SK-N-SH (cell line): ENCODE measurements at regions not wholly inside any gene's neighbourhood (a gene's known extent, or its start where the extent isn't known, plus 50 kb on each side); places are given as distances from the start of the nearest gene placed in this dataset.

ENCODE experiments used
- CTCF ChIP-seq: fragments of 200-600 bp; sonication (generic); IDR thresholded peaks from 2 replicates; pipeline ENCODE4 v1.6.1; 2017; ENCODE audit warnings: antibody characterized with exemption, mild to moderate bottlenecking, moderate library complexity
- EP300 ChIP-seq, 2 experiments: IDR thresholded peaks; 2 replicates each; pipeline versions ENCODE4 v1.4.0 to v1.6.1; 2012; ENCODE audit warnings: borderline replicate concordance in 1 of 2, low read depth in 1 of 2, low read length in 1 of 2
- EZH2phosphoT487 ChIP-seq: fragments of 200-600 bp; sonication (generic); IDR thresholded peaks from 2 replicates; pipeline ENCODE4 v1.6.1; 2017; ENCODE audit warnings: low read depth, mixed run types, mild to moderate bottlenecking, antibody characterized with exemption, moderate library complexity, borderline replicate concordance
- FOXJ3 ChIP-seq: sonication (generic); formaldehyde crosslinking; IDR thresholded peaks from 2 replicates; pipeline ENCODE4 v1.5.1; 2020; ENCODE audit warnings: mild to moderate bottlenecking, missing genetic modification reagents
- NFIC ChIP-seq: IDR thresholded peaks from 2 replicates; pipeline ENCODE4 v1.4.0; 2012; ENCODE audit warnings: borderline replicate concordance
- TAF1 ChIP-seq: IDR thresholded peaks from 2 replicates; pipeline ENCODE4 v1.6.1; 2012; ENCODE audit warnings: low read depth, mild to moderate bottlenecking, low read length, moderate library complexity, borderline replicate concordance
- TEAD4 ChIP-seq: IDR thresholded peaks from 2 replicates; pipeline ENCODE4 v1.4.0; 2012; ENCODE audit warnings: mild to moderate bottlenecking, borderline replicate concordance; ENCODE audit not compliant: insufficient read depth
- USF1 ChIP-seq: IDR thresholded peaks from 2 replicates; pipeline ENCODE4 v1.4.0; 2012; ENCODE audit warnings: low read depth, borderline replicate concordance
- ZBTB33 ChIP-seq: IDR thresholded peaks from 2 replicates; pipeline ENCODE4 v1.4.0; 2012; ENCODE audit warnings: low read depth, borderline replicate concordance

- TF ChIP-seq FOXJ3 (CRISPR knock-in tag) = no peak
- no peak for TF ChIP-seq CTCF
- TF ChIP-seq TEAD4 = no peak
- no peak for TF ChIP-seq EZH2phosphoT487
- TF ChIP-seq ZBTB33 = no peak
- no peak for TF ChIP-seq USF1
- no peak for TF ChIP-seq TAF1
- no peak for TF ChIP-seq NFIC
- TF ChIP-seq EP300 (IDR thresholded peaks at IDR 0.05; ENCODE audit: borderline replicate concordance in 1 of 2, low read depth in 1 of 2, low read length in 1 of 2) = no peak
Observed at GRCh38 chr5:155921621-155922020, 405.3 kb upstream of the SGCD start.
